K562 (cell line): ENCODE measurements at regions not wholly inside any gene's neighbourhood (a gene's known extent, or its start where the extent isn't known, plus 50 kb on each side); places are given as distances from the start of the nearest gene placed in this dataset.

Source experiments
- ATAC-seq: fragments of 200-7000 bp; cut with Tn5 transposase; 3 replicates; pipeline ENCODE4 v1.9.1; 2020; ENCODE audit warnings: moderate library complexity
- BruUV-seq: library from RNA; stranded (reverse); fragments of 400-500 nt; replicated peaks from 2 replicates; lab custom pipeline; 2021; lab: Mats Ljungman, UMichigan
- CTCF ChIA-PET: fragments of 300-600 bp; formaldehyde crosslinking; extraction: SDS; loops from one replicate; lab custom pipeline; 2021; ENCODE audit warnings: low intra/inter-chr PET ratio; lab: Yijun Ruan, JAX
- POLR2A ChIA-PET: fragments of 300-600, 350-650 bp; sonication (Branson Sonifier 250); formaldehyde crosslinking; extraction: SDS; loops from one replicate; lab custom pipeline; 2021; ENCODE audit warnings: antibody characterized with exemption, inconsistent platforms; lab: Yijun Ruan, JAX
- DNase-seq, 4 experiments: peaks; one replicate each; pipeline versions ENCODE4 v3.0.0 to v3.0.0-alpha.2; 2011 to 2018; ENCODE audit warnings: low spot score in 3 of 4, mixed read lengths in 3 of 4; ENCODE audit errors: extremely low read depth in 1 of 4
- FAIRE-seq: peaks from 2 replicates; lab custom pipeline; 2011; peaks lifted over from hg19 to GRCh38; lab: Jason Lieb, UNC
- H2AFZ ChIP-seq: 2 replicates; pipeline ENCODE4 v1.6.0; 2011; ENCODE audit warnings: low read depth, low read length, control low read depth, inconsistent platforms
- H3K27ac ChIP-seq: fragments of 200-600 bp; 3 replicates; pipeline ENCODE4 v1.8.0; 2011; ENCODE audit warnings: low read depth, mild to moderate bottlenecking, control low read depth, inconsistent platforms, low read length, moderate library complexity, mixed read lengths; ENCODE audit errors: extremely low read depth
- H3K27me3 ChIP-seq, 2 experiments: fragments of 300-600 bp in 1 of 2; 2 replicates in 1 of 2; 3 replicates in 1 of 2; pipeline versions ENCODE4 v1.6.0 to v1.8.0; 2011; ENCODE audit warnings: inconsistent platforms in 2 of 2, low read length in 2 of 2, mild to moderate bottlenecking in 1 of 2, mixed read lengths in 1 of 2, moderate library complexity in 1 of 2; ENCODE audit not compliant: control insufficient read depth in 2 of 2, insufficient read depth in 2 of 2
- H3K36me3 ChIP-seq: fragments of 300-600 bp; 3 replicates; pipeline ENCODE4 v1.8.0; 2011; ENCODE audit warnings: mild to moderate bottlenecking, low read length, inconsistent platforms; ENCODE audit not compliant: control insufficient read depth, insufficient read depth
- H3K4me1 ChIP-seq, 2 experiments: fragments of 200-600 bp in 1 of 2; replicated peaks in 1 of 2; 2 replicates in 1 of 2; 3 replicates in 1 of 2; pipeline versions ENCODE4 v1.5.1 to v1.8.0; 2011; ENCODE audit warnings: inconsistent platforms in 2 of 2, low read length in 2 of 2, mild to moderate bottlenecking in 1 of 2, mixed read lengths in 1 of 2, moderate library complexity in 1 of 2; ENCODE audit not compliant: control insufficient read depth in 2 of 2, insufficient read depth in 2 of 2
- H3K4me2 ChIP-seq: 2 replicates; pipeline ENCODE4 v1.6.1; 2011; ENCODE audit warnings: low read length, control low read depth, inconsistent platforms, mixed read lengths; ENCODE audit not compliant: insufficient read depth
- H3K4me3 ChIP-seq: fragments of 200-600 bp; sonication (generic), shearing (Covaris generic); 2 replicates; pipeline ENCODE4 v1.5.1; 2016; ENCODE audit warnings: control low read depth, inconsistent platforms
- H3K79me2 ChIP-seq: fragments of 200-600 bp; 3 replicates; pipeline ENCODE4 v1.8.0; 2011; ENCODE audit warnings: low read length, inconsistent platforms; ENCODE audit not compliant: control insufficient read depth, insufficient read depth
- H3K9ac ChIP-seq, 2 experiments: 2 replicates each; pipeline versions ENCODE4 v1.6.0 to v1.6.1; 2011; ENCODE audit warnings: low read depth in 2 of 2, low read length in 2 of 2, control low read depth in 1 of 2, inconsistent platforms in 1 of 2, mild to moderate bottlenecking in 1 of 2, mixed read lengths in 1 of 2; ENCODE audit not compliant: insufficient read depth in 1 of 2
- H3K9me1 ChIP-seq: one replicate; pipeline ENCODE4 v1.6.0; 2011; ENCODE audit warnings: inconsistent platforms, mild to moderate bottlenecking, low read length, moderate library complexity; ENCODE audit not compliant: control insufficient read depth, insufficient read depth
- H3K9me3 ChIP-seq: replicated peaks from 2 replicates; pipeline ENCODE4 v1.5.1; 2011; ENCODE audit warnings: low read depth, low read length, inconsistent platforms; ENCODE audit not compliant: control insufficient read depth, insufficient read depth
- H4K20me1 ChIP-seq: replicated peaks from 2 replicates; pipeline ENCODE4 v1.6.1; 2011; ENCODE audit warnings: low read length, inconsistent platforms, mixed read lengths; ENCODE audit not compliant: control insufficient read depth, insufficient read depth
- CSDE1 ChIP-seq, 2 experiments: fragments of 450-650 bp; IDR thresholded peaks; 2 replicates each; pipeline ENCODE4 v1.6.1; 2016; ENCODE audit warnings: mild to moderate bottlenecking in 1 of 2
- ERF ChIP-seq: fragments of 450-650 bp; formaldehyde crosslinking; IDR thresholded peaks from 2 replicates; pipeline ENCODE4 v1.4.0; 2020; ENCODE audit warnings: mild to moderate bottlenecking, mixed read lengths
- FOXJ3 ChIP-seq: sonication (generic); formaldehyde crosslinking; IDR thresholded peaks from 2 replicates; pipeline ENCODE4 v1.4.0; 2020; ENCODE audit warnings: mild to moderate bottlenecking, missing genetic modification reagents
- NONO ChIP-seq, 2 experiments: fragments of 200-400 bp in 1 of 2; fragments of 450-650 bp in 1 of 2; formaldehyde crosslinking in 1 of 2; IDR thresholded peaks; 2 replicates each; pipeline ENCODE4 v1.6.1; 2017; ENCODE audit warnings: low read depth in 2 of 2, mild to moderate bottlenecking in 2 of 2, moderate library complexity in 2 of 2, low read length in 1 of 2
- REST ChIP-seq, 2 experiments: fragments of 450-650 bp; formaldehyde crosslinking in 1 of 2; IDR thresholded peaks; 2 replicates each; pipeline versions ENCODE4 v1.4.0 to v1.6.1; 2014 to 2020; ENCODE audit warnings: mild to moderate bottlenecking in 2 of 2, borderline replicate concordance in 1 of 2, low read depth in 1 of 2
- ZKSCAN8 ChIP-seq: fragments of 200-800 bp; sonication (Bioruptor generic); IDR thresholded peaks from 2 replicates; pipeline ENCODE4 v1.6.1; 2016; ENCODE audit warnings: missing genetic modification characterization, missing compliant biosample characterization
- WGBS: fragments of 100-300 bp; shearing (Covaris generic); methylation state at CpG from one replicate; pipeline ENCODE4 v1.1.6; 2016; ENCODE audit warnings: low coverage, mixed read lengths; ENCODE audit not compliant: insufficient coverage; ENCODE audit errors: missing lambda C conversion rate; 5-methylcytosine and 5-hydroxymethylcytosine counted together
- in situ Hi-C: fragments of 300-500 bp; cut with MboI; formaldehyde crosslinking; loops from 4 replicates; pipeline ENCODE4 v1.15.0; 2018; ENCODE audit warnings: inconsistent platforms, mixed read lengths
- intact Hi-C: fragments of 100-400 bp; cut with micrococcal nuclease; formaldehyde crosslinking; loops from 2 replicates; pipeline ENCODE4 v1.14.2; 2022
- TF ChIP-seq, protein P1 (sequence below): fragments of 450-650 bp; IDR thresholded peaks from 2 replicates; pipeline ENCODE4 v1.7.1; 2018; ENCODE audit warnings: mild to moderate bottlenecking, low read depth; ENCODE audit not compliant: partially characterized antibody
- TF ChIP-seq, protein P2 (sequence below): sonication (generic); formaldehyde crosslinking; IDR thresholded peaks from 2 replicates; pipeline ENCODE4 v1.8.1; 2022; ENCODE audit warnings: missing genetic modification reagents

DNA sequence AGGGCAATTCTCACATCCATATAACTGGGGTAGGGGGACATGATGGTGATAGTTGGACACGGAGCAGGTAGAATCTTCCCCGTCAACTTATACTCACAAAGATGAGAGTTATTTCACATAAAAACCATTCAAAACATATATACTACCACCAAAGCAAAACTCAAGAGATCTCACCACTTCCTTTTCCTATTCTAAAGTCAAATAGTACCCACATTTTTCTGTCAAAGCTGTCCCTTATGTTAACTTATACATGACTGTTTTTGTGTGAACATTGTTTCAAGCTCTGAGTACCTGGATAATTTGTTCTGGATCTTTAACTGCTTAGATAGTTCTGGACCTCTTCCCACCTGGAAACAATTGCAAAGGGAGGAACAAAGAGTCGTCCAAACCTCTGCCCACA lies 95.5 kb upstream of the MAN2A1 start:
- Histone ChIP-seq H3K27me3 (peaks cover 1 to 2% of the 10 kb centered on the region in 2 experiments; a peak in 3 of 5 replicates), H3K27ac (no peak overlapping the region), H3K9me1 (no peaks in the 10 kb centered on the region), H3K9ac (no peak overlapping the region), H3K4me2 (no peak overlapping the region), H3K4me1 (no peaks in the 10 kb centered on the region), H3K79me2 (no peaks in the 10 kb centered on the region), H2AFZ (no peak overlapping the region), H4K20me1 (no peaks in the 10 kb centered on the region), H3K36me3 (no peaks in the 10 kb centered on the region), H3K9me3 (no peaks in the 10 kb centered on the region), H3K4me3 (no peak overlapping the region)
- DNase-seq (no peak), FAIRE-seq (no peak), ATAC-seq (no peak)
- ChIA-PET POLR2A (no interaction called here), CTCF (no interaction called here)
- BruUV-seq, result no TSS peak
- TF ChIP-seq REST (IDR thresholded peaks at IDR 0.05; ENCODE audit: borderline replicate concordance), result no peak
- TF ChIP-seq REST (CRISPR knock-in tag; IDR thresholded peaks at IDR 0.05; ENCODE audit: low read depth), result no peak
- TF ChIP-seq FOXJ3 (CRISPR knock-in tag), result no peak
- no peak for TF ChIP-seq ZKSCAN8 (CRISPR knock-in tag)
- TF ChIP-seq ERF (CRISPR knock-in tag), result no peak
- TF ChIP-seq, protein P1, sequence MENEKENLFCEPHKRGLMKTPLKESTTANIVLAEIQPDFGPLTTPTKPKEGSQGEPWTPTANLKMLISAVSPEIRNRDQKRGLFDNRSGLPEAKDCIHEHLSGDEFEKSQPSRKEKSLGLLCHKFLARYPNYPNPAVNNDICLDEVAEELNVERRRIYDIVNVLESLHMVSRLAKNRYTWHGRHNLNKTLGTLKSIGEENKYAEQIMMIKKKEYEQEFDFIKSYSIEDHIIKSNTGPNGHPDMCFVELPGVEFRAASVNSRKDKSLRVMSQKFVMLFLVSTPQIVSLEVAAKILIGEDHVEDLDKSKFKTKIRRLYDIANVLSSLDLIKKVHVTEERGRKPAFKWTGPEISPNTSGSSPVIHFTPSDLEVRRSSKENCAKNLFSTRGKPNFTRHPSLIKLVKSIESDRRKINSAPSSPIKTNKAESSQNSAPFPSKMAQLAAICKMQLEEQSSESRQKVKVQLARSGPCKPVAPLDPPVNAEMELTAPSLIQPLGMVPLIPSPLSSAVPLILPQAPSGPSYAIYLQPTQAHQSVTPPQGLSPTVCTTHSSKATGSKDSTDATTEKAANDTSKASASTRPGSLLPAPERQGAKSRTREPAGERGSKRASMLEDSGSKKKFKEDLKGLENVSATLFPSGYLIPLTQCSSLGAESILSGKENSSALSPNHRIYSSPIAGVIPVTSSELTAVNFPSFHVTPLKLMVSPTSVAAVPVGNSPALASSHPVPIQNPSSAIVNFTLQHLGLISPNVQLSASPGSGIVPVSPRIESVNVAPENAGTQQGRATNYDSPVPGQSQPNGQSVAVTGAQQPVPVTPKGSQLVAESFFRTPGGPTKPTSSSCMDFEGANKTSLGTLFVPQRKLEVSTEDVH, result no peak
- no peak for TF ChIP-seq NONO (IDR thresholded peaks at IDR 0.05; ENCODE audit: low read depth in 2 of 2, low read length in 1 of 2)
- TF ChIP-seq CSDE1 (IDR thresholded peaks at IDR 0.05), result no peak
- TF ChIP-seq, protein P2, sequence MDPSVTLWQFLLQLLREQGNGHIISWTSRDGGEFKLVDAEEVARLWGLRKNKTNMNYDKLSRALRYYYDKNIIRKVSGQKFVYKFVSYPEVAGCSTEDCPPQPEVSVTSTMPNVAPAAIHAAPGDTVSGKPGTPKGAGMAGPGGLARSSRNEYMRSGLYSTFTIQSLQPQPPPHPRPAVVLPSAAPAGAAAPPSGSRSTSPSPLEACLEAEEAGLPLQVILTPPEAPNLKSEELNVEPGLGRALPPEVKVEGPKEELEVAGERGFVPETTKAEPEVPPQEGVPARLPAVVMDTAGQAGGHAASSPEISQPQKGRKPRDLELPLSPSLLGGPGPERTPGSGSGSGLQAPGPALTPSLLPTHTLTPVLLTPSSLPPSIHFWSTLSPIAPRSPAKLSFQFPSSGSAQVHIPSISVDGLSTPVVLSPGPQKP (CRISPR knock-in tag), result no peak
- intact Hi-C loops, result no loop called here
- in situ Hi-C loops, result no loop called here
- WGBS, result 0% methylated on average over 3 of the region's 3 CpGs
